ENCODE measurements at regions not wholly inside any gene's neighbourhood (a gene's known extent, or its start where the extent isn't known, plus 50 kb on each side); places are given as distances from the start of the nearest gene placed in this dataset.

- H3K4me3 Mint-ChIP-seq (ENCODE audit: unreplicated experiment): no peak overlapping the region
Observed at GRCh38 chr15:31970007-31970406, 60.3 kb upstream of the CHRNA7 start.

GRCh38 chr15:31973197-31973596 lies 57.1 kb upstream of the CHRNA7 start:
- H3K27ac Mint-ChIP-seq (ENCODE audit: unreplicated experiment): no peak overlapping the region
- no TSS peak for BruUV-seq (replicated peaks)
- DNase-seq: no peak
- H3K9me3 Mint-ChIP-seq (ENCODE audit: unreplicated experiment): no peaks in the 10 kb centered on the region
- H3K4me3 Mint-ChIP-seq (ENCODE audit: unreplicated experiment): no peak overlapping the region
- Histone ChIP-seq H3K27me3 (replicated peaks; ENCODE audit: control insufficient read depth, insufficient read depth, low read length) (no peaks in the 10 kb centered on the region), H3K4me1 (no peaks in the 10 kb centered on the region), H3K36me3 (ENCODE audit: control insufficient read depth, insufficient read depth, low read length) (no peaks in the 10 kb centered on the region), H3K9me3 (no peaks in the 10 kb centered on the region), H3K4me3 (ENCODE audit: low read depth, low read length) (no peak overlapping the region)
- no peaks in the 10 kb centered on the region for H3K4me1 Mint-ChIP-seq (ENCODE audit: low read depth, unreplicated experiment)
- H3K27me3 Mint-ChIP-seq (ENCODE audit: insufficient read depth, unreplicated experiment): peaks cover 18% of the 10 kb centered on the region
- TF ChIP-seq, protein P1, sequence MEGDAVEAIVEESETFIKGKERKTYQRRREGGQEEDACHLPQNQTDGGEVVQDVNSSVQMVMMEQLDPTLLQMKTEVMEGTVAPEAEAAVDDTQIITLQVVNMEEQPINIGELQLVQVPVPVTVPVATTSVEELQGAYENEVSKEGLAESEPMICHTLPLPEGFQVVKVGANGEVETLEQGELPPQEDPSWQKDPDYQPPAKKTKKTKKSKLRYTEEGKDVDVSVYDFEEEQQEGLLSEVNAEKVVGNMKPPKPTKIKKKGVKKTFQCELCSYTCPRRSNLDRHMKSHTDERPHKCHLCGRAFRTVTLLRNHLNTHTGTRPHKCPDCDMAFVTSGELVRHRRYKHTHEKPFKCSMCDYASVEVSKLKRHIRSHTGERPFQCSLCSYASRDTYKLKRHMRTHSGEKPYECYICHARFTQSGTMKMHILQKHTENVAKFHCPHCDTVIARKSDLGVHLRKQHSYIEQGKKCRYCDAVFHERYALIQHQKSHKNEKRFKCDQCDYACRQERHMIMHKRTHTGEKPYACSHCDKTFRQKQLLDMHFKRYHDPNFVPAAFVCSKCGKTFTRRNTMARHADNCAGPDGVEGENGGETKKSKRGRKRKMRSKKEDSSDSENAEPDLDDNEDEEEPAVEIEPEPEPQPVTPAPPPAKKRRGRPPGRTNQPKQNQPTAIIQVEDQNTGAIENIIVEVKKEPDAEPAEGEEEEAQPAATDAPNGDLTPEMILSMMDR (IDR thresholded peaks at IDR 0.05; ENCODE audit: insufficient read depth in 1 of 2, low read depth in 1 of 2, low read length in 1 of 2, severe bottlenecking in 1 of 2, unreplicated experiment in 1 of 2): no peak
- intact Hi-C loops (cut with micrococcal nuclease; ENCODE audit: unreplicated experiment): no loop called here
- H3K36me3 Mint-ChIP-seq (ENCODE audit: insufficient read depth, unreplicated experiment): peaks cover 4% of the 10 kb centered on the region
- CTCF ChIA-PET: no interaction called here
- POLR2A ChIA-PET: no interaction called here

More at GRCh38 chr15:31970007-31970406, 60.3 kb upstream of the CHRNA7 start:
- Mint-ChIP-seq H3K27ac (ENCODE audit: unreplicated experiment) (no peak overlapping the region), H3K36me3 (ENCODE audit: insufficient read depth, unreplicated experiment) (no peaks in the 10 kb centered on the region), H3K4me1 (ENCODE audit: low read depth, unreplicated experiment) (no peaks in the 10 kb centered on the region), H3K9me3 (ENCODE audit: unreplicated experiment) (no peaks in the 10 kb centered on the region), H3K27me3 (ENCODE audit: insufficient read depth, unreplicated experiment) (peaks cover 9% of the 10 kb centered on the region)
- ChIA-PET POLR2A (no interaction called here), CTCF (no interaction called here)
- Histone ChIP-seq H3K9me3 (no peaks in the 10 kb centered on the region), H3K36me3 (ENCODE audit: control insufficient read depth, insufficient read depth, low read length) (no peaks in the 10 kb centered on the region), H3K4me3 (ENCODE audit: low read depth, low read length) (no peak overlapping the region), H3K4me1 (no peaks in the 10 kb centered on the region), H3K27me3 (replicated peaks; ENCODE audit: control insufficient read depth, insufficient read depth, low read length) (no peaks in the 10 kb centered on the region)
- intact Hi-C loops (cut with micrococcal nuclease; ENCODE audit: unreplicated experiment): no loop called here
- TF ChIP-seq, protein P1 (IDR thresholded peaks at IDR 0.05; ENCODE audit: insufficient read depth in 1 of 2, low read depth in 1 of 2, low read length in 1 of 2, severe bottlenecking in 1 of 2, unreplicated experiment in 1 of 2): no peak
- no peak for DNase-seq
- no TSS peak for BruUV-seq (replicated peaks)

- no peak overlapping the region for H3K4me3 Mint-ChIP-seq (ENCODE audit: unreplicated experiment)
- H3K9me3 Mint-ChIP-seq (ENCODE audit: unreplicated experiment): no peaks in the 10 kb centered on the region
- BruUV-seq (replicated peaks): no TSS peak
- H3K27me3 Mint-ChIP-seq (ENCODE audit: insufficient read depth, unreplicated experiment): peaks cover 22% of the 10 kb centered on the region
- TF ChIP-seq, protein P1 (IDR thresholded peaks at IDR 0.05; ENCODE audit: insufficient read depth in 1 of 2, low read depth in 1 of 2, low read length in 1 of 2, severe bottlenecking in 1 of 2, unreplicated experiment in 1 of 2): no peak
- H3K36me3 Mint-ChIP-seq (ENCODE audit: insufficient read depth, unreplicated experiment): peaks cover 4% of the 10 kb centered on the region
- Histone ChIP-seq H3K4me3 (ENCODE audit: low read depth, low read length) (no peak overlapping the region), H3K9me3 (no peaks in the 10 kb centered on the region), H3K27me3 (replicated peaks; ENCODE audit: control insufficient read depth, insufficient read depth, low read length) (no peaks in the 10 kb centered on the region), H3K36me3 (ENCODE audit: control insufficient read depth, insufficient read depth, low read length) (no peaks in the 10 kb centered on the region), H3K4me1 (no peaks in the 10 kb centered on the region)
- no peaks in the 10 kb centered on the region for H3K4me1 Mint-ChIP-seq (ENCODE audit: low read depth, unreplicated experiment)
- no peak overlapping the region for H3K27ac Mint-ChIP-seq (ENCODE audit: unreplicated experiment)
- DNase-seq: no peak
- ChIA-PET CTCF (interaction anchor here (0.9 kb wide), 1 partner anchor 378 kb away, joined by 3 read pairs; no protein-coding TSS in a partner anchor), POLR2A (no interaction called here)
- intact Hi-C loops (cut with micrococcal nuclease; ENCODE audit: unreplicated experiment): no loop called here
Observed at GRCh38 chr15:31974154-31974794, 56.0 kb upstream of the CHRNA7 start.
